KOPT-K1 (cell line): ENCODE measurements at regions not wholly inside any gene's neighbourhood (a gene's known extent, or its start where the extent isn't known, plus 50 kb on each side); places are given as distances from the start of the nearest gene placed in this dataset.

Source experiments
- H3K27ac ChIP-seq: fragments of 200-600 bp; sonication (generic); 2 replicates; pipeline ENCODE4 v1.5.1; 2016; ENCODE audit warnings: antibody characterized with exemption, mild to moderate bottlenecking, low read depth, low read length; ENCODE audit not compliant: poor library complexity, severe bottlenecking
- H3K36me3 ChIP-seq: fragments of 200-600 bp; sonication (generic); 2 replicates; pipeline ENCODE4 v1.5.1; 2017; ENCODE audit warnings: antibody characterized with exemption, mild to moderate bottlenecking, low read length, moderate library complexity; ENCODE audit not compliant: insufficient read depth
- H3K9me3 ChIP-seq: fragments of 200-600 bp; sonication (generic); 2 replicates; pipeline ENCODE4 v1.5.1; 2017; ENCODE audit warnings: antibody characterized with exemption, low read length, mild to moderate bottlenecking; ENCODE audit not compliant: insufficient read depth, poor library complexity, severe bottlenecking

GRCh38 chr12:85352016-85352415, 72.0 kb downstream of the ALX1 start:
- Histone ChIP-seq H3K27ac (no peak overlapping the region), H3K9me3 (no peaks in the 10 kb centered on the region), H3K36me3 (no peaks in the 10 kb centered on the region)

- Histone ChIP-seq H3K27ac (no peak overlapping the region), H3K9me3 (no peaks in the 10 kb centered on the region), H3K36me3 (no peaks in the 10 kb centered on the region)
Observed at GRCh38 chr12:85356596-85357385, 76.8 kb downstream of the ALX1 start.

- no peaks in the 10 kb centered on the region for H3K9me3 ChIP-seq
- H3K27ac ChIP-seq = no peak overlapping the region
- no peaks in the 10 kb centered on the region for H3K36me3 ChIP-seq
Observed at GRCh38 chr12:85357609-85358008, 77.6 kb downstream of the ALX1 start.

GRCh38 chr12:85358715-85359114, 78.7 kb downstream of the ALX1 start:
- H3K9me3 ChIP-seq = no peaks in the 10 kb centered on the region

GRCh38 chr12:85363382-85364190, 83.6 kb downstream of the ALX1 start:
- H3K27ac ChIP-seq = no peak overlapping the region
- no peaks in the 10 kb centered on the region for H3K9me3 ChIP-seq
- no peaks in the 10 kb centered on the region for H3K36me3 ChIP-seq

More at GRCh38 chr12:85358715-85359114, 78.7 kb downstream of the ALX1 start:
- Histone ChIP-seq H3K27ac (no peak overlapping the region), H3K36me3 (no peaks in the 10 kb centered on the region)

- Histone ChIP-seq H3K9me3 (no peaks in the 10 kb centered on the region), H3K27ac (no peak overlapping the region), H3K36me3 (no peaks in the 10 kb centered on the region)
Observed at GRCh38 chr12:85367936-85368335, 87.9 kb downstream of the ALX1 start.

- Histone ChIP-seq H3K36me3 (no peaks in the 10 kb centered on the region), H3K9me3 (no peaks in the 10 kb centered on the region), H3K27ac (no peak overlapping the region)
Observed at GRCh38 chr12:85369365-85370154, 89.5 kb downstream of the ALX1 start.

GRCh38 chr12:85373045-85373444, 93.0 kb downstream of the ALX1 start:
- Histone ChIP-seq H3K36me3 (no peaks in the 10 kb centered on the region), H3K9me3 (no peaks in the 10 kb centered on the region), H3K27ac (no peak overlapping the region)

GRCh38 chr12:85374981-85375380, 95.0 kb downstream of the ALX1 start:
- Histone ChIP-seq H3K9me3 (no peaks in the 10 kb centered on the region), H3K36me3 (no peaks in the 10 kb centered on the region), H3K27ac (no peak overlapping the region)

- no peak overlapping the region for H3K27ac ChIP-seq
- H3K9me3 ChIP-seq = no peaks in the 10 kb centered on the region
- H3K36me3 ChIP-seq = no peaks in the 10 kb centered on the region
Observed at GRCh38 chr12:85385406-85385805, 105.4 kb downstream of the ALX1 start.

- no peak overlapping the region for H3K27ac ChIP-seq
- H3K36me3 ChIP-seq = no peaks in the 10 kb centered on the region
- H3K9me3 ChIP-seq = no peaks in the 10 kb centered on the region
Observed at GRCh38 chr12:85390266-85390665, 110.2 kb downstream of the ALX1 start.

GRCh38 chr12:85392508-85392907, 112.5 kb downstream of the ALX1 start:
- Histone ChIP-seq H3K9me3 (no peaks in the 10 kb centered on the region), H3K36me3 (no peaks in the 10 kb centered on the region), H3K27ac (no peak overlapping the region)

- H3K36me3 ChIP-seq = no peaks in the 10 kb centered on the region
- no peaks in the 10 kb centered on the region for H3K9me3 ChIP-seq
- H3K27ac ChIP-seq = no peak overlapping the region
Observed at GRCh38 chr12:85393606-85394005, 113.6 kb downstream of the ALX1 start.

- Histone ChIP-seq H3K9me3 (no peaks in the 10 kb centered on the region), H3K27ac (no peak overlapping the region), H3K36me3 (no peaks in the 10 kb centered on the region)
Observed at GRCh38 chr12:85394065-85394464, 114.0 kb downstream of the ALX1 start.

GRCh38 chr12:85394809-85395208, 114.8 kb downstream of the ALX1 start:
- Histone ChIP-seq H3K9me3 (no peaks in the 10 kb centered on the region), H3K36me3 (no peaks in the 10 kb centered on the region), H3K27ac (no peak overlapping the region)
